ENCODE measurements at regions not wholly inside any gene's neighbourhood (a gene's known extent, or its start where the extent isn't known, plus 50 kb on each side); places are given as distances from the start of the nearest gene placed in this dataset.

DNA sequence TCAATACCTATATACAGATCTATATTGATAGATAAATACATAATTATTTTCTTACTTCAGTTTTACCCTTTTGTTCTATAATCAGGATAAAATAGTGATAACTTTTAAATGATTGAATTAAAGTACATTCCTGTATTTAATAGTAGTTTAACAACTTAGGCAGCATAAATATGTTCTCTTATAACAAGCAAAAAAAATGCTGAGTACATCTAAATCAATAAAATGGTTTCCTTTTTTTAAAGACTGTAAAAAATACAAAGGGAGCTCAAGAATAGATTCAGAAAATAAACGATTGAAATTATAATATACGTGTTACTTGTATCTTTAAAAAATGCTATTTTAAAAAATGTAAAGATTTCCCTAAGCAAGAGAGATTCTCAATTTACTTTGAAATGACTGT is 393.7 kb upstream of the TMEM132C start:
- DNase-seq (ENCODE audit: low read depth), result no peak
- TF ChIP-seq, protein P1, sequence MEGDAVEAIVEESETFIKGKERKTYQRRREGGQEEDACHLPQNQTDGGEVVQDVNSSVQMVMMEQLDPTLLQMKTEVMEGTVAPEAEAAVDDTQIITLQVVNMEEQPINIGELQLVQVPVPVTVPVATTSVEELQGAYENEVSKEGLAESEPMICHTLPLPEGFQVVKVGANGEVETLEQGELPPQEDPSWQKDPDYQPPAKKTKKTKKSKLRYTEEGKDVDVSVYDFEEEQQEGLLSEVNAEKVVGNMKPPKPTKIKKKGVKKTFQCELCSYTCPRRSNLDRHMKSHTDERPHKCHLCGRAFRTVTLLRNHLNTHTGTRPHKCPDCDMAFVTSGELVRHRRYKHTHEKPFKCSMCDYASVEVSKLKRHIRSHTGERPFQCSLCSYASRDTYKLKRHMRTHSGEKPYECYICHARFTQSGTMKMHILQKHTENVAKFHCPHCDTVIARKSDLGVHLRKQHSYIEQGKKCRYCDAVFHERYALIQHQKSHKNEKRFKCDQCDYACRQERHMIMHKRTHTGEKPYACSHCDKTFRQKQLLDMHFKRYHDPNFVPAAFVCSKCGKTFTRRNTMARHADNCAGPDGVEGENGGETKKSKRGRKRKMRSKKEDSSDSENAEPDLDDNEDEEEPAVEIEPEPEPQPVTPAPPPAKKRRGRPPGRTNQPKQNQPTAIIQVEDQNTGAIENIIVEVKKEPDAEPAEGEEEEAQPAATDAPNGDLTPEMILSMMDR (IDR thresholded peaks at IDR 0.05; ENCODE audit: control insufficient read depth, insufficient read depth, low read depth, low read length, missing control alignments), result no peak
- no peak overlapping the region for H3K4me3 ChIP-seq (ENCODE audit: control insufficient read depth, low read depth, low read length)

- H3K4me3 ChIP-seq (ENCODE audit: control insufficient read depth, low read depth, low read length), result no peak overlapping the region
Measured at GRCh38 chr12:127881371-127882140, 385.4 kb upstream of the TMEM132C start.

GRCh38 chr12:127883013-127883412 is 384.0 kb upstream of the TMEM132C start:
- no peak overlapping the region for H3K4me3 ChIP-seq (ENCODE audit: control insufficient read depth, low read depth, low read length)
- TF ChIP-seq, protein P1 (IDR thresholded peaks at IDR 0.05; ENCODE audit: control insufficient read depth, insufficient read depth, low read depth, low read length, missing control alignments), result no peak
- DNase-seq (ENCODE audit: low read depth), result no peak

More at GRCh38 chr12:127881371-127882140, 385.4 kb upstream of the TMEM132C start:
- no peak for DNase-seq (ENCODE audit: low read depth)
- TF ChIP-seq, protein P1 (IDR thresholded peaks at IDR 0.05; ENCODE audit: control insufficient read depth, insufficient read depth, low read depth, low read length, missing control alignments), result no peak

GRCh38 chr12:127885954-127886750 is 380.8 kb upstream of the TMEM132C start:
- TF ChIP-seq, protein P1 (IDR thresholded peaks at IDR 0.05; ENCODE audit: control insufficient read depth, insufficient read depth, low read depth, low read length, missing control alignments), result no peak
- DNase-seq (ENCODE audit: low read depth), result no peak
- H3K4me3 ChIP-seq (ENCODE audit: control insufficient read depth, low read depth, low read length), result no peak overlapping the region

GRCh38 chr12:127886827-127887226 is 380.1 kb upstream of the TMEM132C start:
- no peak overlapping the region for H3K4me3 ChIP-seq (ENCODE audit: control insufficient read depth, low read depth, low read length)
- TF ChIP-seq, protein P1 (IDR thresholded peaks at IDR 0.05; ENCODE audit: control insufficient read depth, insufficient read depth, low read depth, low read length, missing control alignments), result no peak
- no peak for DNase-seq (ENCODE audit: low read depth)

DNA sequence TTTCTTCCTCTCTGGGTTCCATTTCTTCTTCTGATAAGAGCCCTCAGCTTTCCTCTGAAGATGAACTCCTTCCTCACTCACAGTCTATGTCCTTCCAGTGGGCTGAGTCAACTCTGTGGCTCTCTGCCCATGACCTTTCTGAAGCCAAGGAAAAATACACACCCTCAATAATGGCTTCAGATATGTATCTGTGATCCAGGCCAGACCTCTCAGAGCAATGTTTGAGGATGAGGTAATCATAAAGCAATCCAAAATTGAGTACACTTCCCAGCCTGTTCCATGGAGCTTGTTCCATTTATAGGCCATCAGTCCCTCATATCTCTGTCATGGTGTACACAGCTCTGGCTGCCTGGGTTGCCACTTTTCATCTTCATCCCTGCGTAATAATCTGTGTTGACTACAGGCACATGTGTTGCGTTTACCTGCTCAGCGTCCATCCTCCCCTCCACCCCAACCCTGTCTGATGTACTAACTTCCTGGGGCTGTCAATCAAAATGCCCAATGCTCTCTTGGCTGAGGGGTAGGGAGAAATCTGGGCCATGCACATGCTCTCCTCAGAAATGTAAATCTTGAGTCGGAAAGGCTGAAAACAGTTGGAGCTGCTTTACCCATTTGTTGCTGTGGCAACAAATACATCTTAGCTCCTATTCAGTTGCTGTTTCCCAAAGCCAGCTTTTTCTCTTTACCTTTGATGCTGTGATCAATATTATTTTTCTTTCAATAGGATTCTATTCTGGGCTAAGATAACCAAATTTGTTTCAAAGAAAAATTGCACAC is 377.8 kb upstream of the TMEM132C start:
- DNase-seq (ENCODE audit: low read depth), result no peak
- TF ChIP-seq, protein P1 (IDR thresholded peaks at IDR 0.05; ENCODE audit: control insufficient read depth, insufficient read depth, low read depth, low read length, missing control alignments), result no peak

More for the DNA sequence above, 377.8 kb upstream of the TMEM132C start:
- no peak overlapping the region for H3K4me3 ChIP-seq (ENCODE audit: control insufficient read depth, low read depth, low read length)
